Spleen (tissue), 11 donors: ENCODE measurements at regions not wholly inside any gene's neighbourhood (a gene's known extent, or its start where the extent isn't known, plus 50 kb on each side); places are given as distances from the start of the nearest gene placed in this dataset.

Experiments used
- DNase-seq: peaks from one replicate; pipeline ENCODE4 v3.0.0-alpha.2; 2020
- H3K27ac ChIP-seq, 8 donors: fragments of 200-600 bp; sonication (generic) in 7 of 8; 1 replicate in 4 of 8; 2 replicates in 4 of 8; pipeline versions ENCODE4 v1.5.0 to v1.8.0; 2016 to 2021; ENCODE audit warnings: inconsistent platforms in 4 of 8, mild to moderate bottlenecking in 4 of 8, moderate library complexity in 1 of 8
- H3K27me3 ChIP-seq, 7 donors: fragments of 200-600 bp; sonication (generic) in 6 of 7; replicated peaks in 1 of 7; 1 replicate in 4 of 7; 2 replicates in 3 of 7; pipeline versions ENCODE4 v1.5.0 to v1.8.0; 2016 to 2021; ENCODE audit warnings: inconsistent platforms in 3 of 7, mild to moderate bottlenecking in 1 of 7
- H3K36me3 ChIP-seq, 6 donors: fragments of 200-600 bp; sonication (generic) in 5 of 6; 1 replicate in 4 of 6; 2 replicates in 2 of 6; pipeline versions ENCODE4 v1.5.0 to v1.8.0; 2016 to 2021; ENCODE audit warnings: inconsistent platforms in 2 of 6
- H3K4me1 ChIP-seq, 6 donors: fragments of 200-600 bp; sonication (generic) in 5 of 6; 1 replicate in 3 of 6; 2 replicates in 3 of 6; pipeline versions ENCODE4 v1.5.0 to v1.8.0; 2016 to 2021; ENCODE audit warnings: inconsistent platforms in 3 of 6
- H3K4me3 ChIP-seq, 8 donors: fragments of 200-600 bp; sonication (generic) in 7 of 8; 1 replicate in 4 of 8; 2 replicates in 4 of 8; pipeline versions ENCODE4 v1.5.0 to v1.8.0; 2016 to 2021; ENCODE audit warnings: inconsistent platforms in 4 of 8, mild to moderate bottlenecking in 4 of 8, moderate library complexity in 2 of 8
- H3K9me3 ChIP-seq, 8 donors: fragments of 200-600 bp; sonication (generic) in 7 of 8; 1 replicate in 4 of 8; 2 replicates in 4 of 8; pipeline versions ENCODE4 v1.5.0 to v1.8.0; 2016 to 2021; ENCODE audit warnings: inconsistent platforms in 4 of 8
- POLR2A ChIP-seq, 3 donors: fragments of 450-650 bp; IDR thresholded peaks; one replicate each; pipeline ENCODE4 v1.5.1; 2017; ENCODE audit warnings: antibody characterized with exemption in 3 of 3, mild to moderate bottlenecking in 1 of 3
- POLR2AphosphoS5 ChIP-seq, 3 donors: sonication (generic); formaldehyde crosslinking; IDR thresholded peaks; one replicate each; pipeline ENCODE4 v1.5.1; 2017; ENCODE audit warnings: antibody characterized with exemption in 3 of 3
- WGBS, 5 donors: extraction: QIAGEN DNeasy Blood & Tissue Kit in 3 of 5; methylation state at CpG; one replicate each; pipeline versions ENCODE4 v1.1.5 to v1.1.7; 2013 to 2018; 5-methylcytosine and 5-hydroxymethylcytosine counted together
- intact Hi-C: fragments of 100-400 bp; cut with DNase I; formaldehyde crosslinking; loops from one replicate; pipeline ENCODE4 v1.15.0; 2023; ENCODE audit warnings: low total_unique reads
- TF ChIP-seq, protein P1 (sequence below), 11 experiments: fragments of 200-600 bp in 7 of 11; fragments of 450-650 bp in 4 of 11; sonication (generic) in 4 of 11; IDR thresholded peaks in 8 of 11; conservative IDR thresholded peaks in 3 of 11; 1 replicate in 7 of 11; 2 replicates in 4 of 11; pipeline versions ENCODE4 v1.4.0 to v1.8.0; 2016 to 2021; ENCODE audit warnings: antibody characterized with exemption in 11 of 11, inconsistent platforms in 4 of 11, mild to moderate bottlenecking in 1 of 11
- donor health status: healthy with polysubstance abuse.
- donor health status: DM: no; HTN: no; CAD: no; lungs with moderate emphysema.
- donor health status: DM: no; HTN: no; CAD: no.
- donor health status: Bipolar disorder and iron deficiency.
- donor health status: healthy.
- donor health status: DM: no; HTN: no; CAD: no.
- donor health status: DM: yes; HTN: yes; CAD: no.

DNA sequence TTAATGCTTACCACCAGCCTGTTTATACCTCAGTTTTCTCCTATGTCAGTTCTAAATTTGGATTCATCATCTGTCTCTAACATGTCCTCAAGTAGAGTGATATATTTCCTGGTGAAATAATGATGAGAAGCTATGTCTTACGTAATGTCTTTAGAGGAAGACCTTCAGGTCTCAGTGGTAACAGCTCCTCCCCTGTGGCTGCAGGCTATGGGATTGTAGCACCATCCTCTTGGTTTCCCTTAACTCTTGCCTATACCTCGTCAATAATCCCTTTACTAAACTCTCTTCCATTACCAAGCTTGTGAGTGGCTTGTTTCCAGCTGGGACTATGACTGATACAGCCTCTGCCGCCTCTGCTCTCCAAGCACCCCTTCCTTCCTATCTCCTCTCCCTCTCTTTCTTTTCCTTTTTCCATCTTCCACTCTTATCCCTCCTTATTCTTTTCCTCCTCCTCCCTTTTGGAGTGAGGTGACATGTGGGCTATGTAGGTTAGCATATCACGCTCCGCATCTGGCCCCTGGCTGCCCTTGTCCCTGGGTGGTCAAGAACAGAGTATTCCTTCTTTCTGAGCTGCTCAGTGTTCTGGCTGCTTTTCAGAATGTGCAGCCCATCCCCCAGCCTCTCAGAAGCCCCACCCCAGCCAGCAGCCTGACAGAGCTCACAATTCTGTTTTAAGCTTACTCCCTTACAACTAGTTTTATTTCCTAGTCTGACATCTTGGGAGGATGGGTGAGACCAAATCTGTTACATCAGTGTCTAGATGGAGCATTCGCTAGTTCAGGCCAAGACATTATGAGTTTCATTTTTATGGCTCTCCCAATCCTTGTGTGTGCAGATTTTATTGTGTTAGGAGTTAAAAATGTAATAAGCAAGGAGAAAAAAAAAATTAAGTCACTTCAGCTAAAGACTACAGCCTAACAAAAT is 75.0 kb upstream of the RNU6-1 start:
- no peak overlapping the region for H3K4me3 ChIP-seq
- H3K27me3 ChIP-seq, result no peaks in the 10 kb centered on the region
- H3K4me1 ChIP-seq, result peaks cover 0 to 7% (median 0%) of the 10 kb centered on the region in 6 donors
- intact Hi-C loops, result no loop called here
- peaks cover 2 to 34% (median 25%) of the 10 kb centered on the region in 8 donors for H3K9me3 ChIP-seq
- 65 to 76% (median 73%) methylated on average over 6 of the region's 6 CpGs for WGBS, 5 donors
- H3K27ac ChIP-seq, result peak overlapping the region in 6 of 8 donors; percentile 16 to 62 (median 36)
- no peak for DNase-seq
- no peaks in the 10 kb centered on the region for H3K36me3 ChIP-seq
- TF ChIP-seq POLR2AphosphoS5 (IDR thresholded peaks at IDR 0.05) (no peak), POLR2A (IDR thresholded peaks at IDR 0.05) (no peak)
- TF ChIP-seq, protein P1, sequence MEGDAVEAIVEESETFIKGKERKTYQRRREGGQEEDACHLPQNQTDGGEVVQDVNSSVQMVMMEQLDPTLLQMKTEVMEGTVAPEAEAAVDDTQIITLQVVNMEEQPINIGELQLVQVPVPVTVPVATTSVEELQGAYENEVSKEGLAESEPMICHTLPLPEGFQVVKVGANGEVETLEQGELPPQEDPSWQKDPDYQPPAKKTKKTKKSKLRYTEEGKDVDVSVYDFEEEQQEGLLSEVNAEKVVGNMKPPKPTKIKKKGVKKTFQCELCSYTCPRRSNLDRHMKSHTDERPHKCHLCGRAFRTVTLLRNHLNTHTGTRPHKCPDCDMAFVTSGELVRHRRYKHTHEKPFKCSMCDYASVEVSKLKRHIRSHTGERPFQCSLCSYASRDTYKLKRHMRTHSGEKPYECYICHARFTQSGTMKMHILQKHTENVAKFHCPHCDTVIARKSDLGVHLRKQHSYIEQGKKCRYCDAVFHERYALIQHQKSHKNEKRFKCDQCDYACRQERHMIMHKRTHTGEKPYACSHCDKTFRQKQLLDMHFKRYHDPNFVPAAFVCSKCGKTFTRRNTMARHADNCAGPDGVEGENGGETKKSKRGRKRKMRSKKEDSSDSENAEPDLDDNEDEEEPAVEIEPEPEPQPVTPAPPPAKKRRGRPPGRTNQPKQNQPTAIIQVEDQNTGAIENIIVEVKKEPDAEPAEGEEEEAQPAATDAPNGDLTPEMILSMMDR (IDR thresholded peaks at IDR 0.05 in 8 of 11, conservative IDR thresholded peaks at IDR 0.05 in 3 of 11), result no peak

- Histone ChIP-seq H3K9me3 (peaks cover 0 to 27% (median 17%) of the 10 kb centered on the region in 8 donors), H3K27ac (peak overlapping the region in 6 of 8 donors; percentile 16 to 62 (median 36)), H3K4me3 (no peak overlapping the region), H3K27me3 (no peaks in the 10 kb centered on the region), H3K4me1 (peaks cover 0 to 7% (median 0%) of the 10 kb centered on the region in 6 donors), H3K36me3 (no peaks in the 10 kb centered on the region)
- no peak for DNase-seq
- TF ChIP-seq, protein P1 (IDR thresholded peaks at IDR 0.05 in 8 of 11, conservative IDR thresholded peaks at IDR 0.05 in 3 of 11), result no peak
- no peak for TF ChIP-seq POLR2AphosphoS5 (IDR thresholded peaks at IDR 0.05)
- no peak for TF ChIP-seq POLR2A (IDR thresholded peaks at IDR 0.05)
- intact Hi-C loops, result no loop called here
- 71 to 84% (median 76%) methylated on average over 7 of the region's 7 CpGs for WGBS, 5 donors
Measured at GRCh38 chr15:67915461-67916374, 75.9 kb upstream of the RNU6-1 start.

- no peak for DNase-seq
- 47 to 51% (median 50%) methylated on average over 2 of the region's 2 CpGs for WGBS, 5 donors
- no peaks in the 10 kb centered on the region for H3K27me3 ChIP-seq
- peaks cover 0 to 5% (median 0%) of the 10 kb centered on the region in 6 donors for H3K4me1 ChIP-seq
- H3K4me3 ChIP-seq, result no peak overlapping the region
- TF ChIP-seq POLR2AphosphoS5 (IDR thresholded peaks at IDR 0.05), result no peak
- intact Hi-C loops, result no loop called here
- peaks cover 0 to 22% (median 17%) of the 10 kb centered on the region in 8 donors for H3K9me3 ChIP-seq
- no peak overlapping the region for H3K27ac ChIP-seq
- no peaks in the 10 kb centered on the region for H3K36me3 ChIP-seq
Measured at GRCh38 chr15:67916565-67916964, 76.7 kb upstream of the RNU6-1 start.

- Histone ChIP-seq H3K27ac (no peak overlapping the region), H3K9me3 (peaks cover 0 to 22% (median 17%) of the 10 kb centered on the region in 8 donors), H3K36me3 (no peaks in the 10 kb centered on the region), H3K4me3 (no peak overlapping the region), H3K27me3 (no peaks in the 10 kb centered on the region), H3K4me1 (no peaks in the 10 kb centered on the region)
- WGBS, 5 donors, result 93 to 97% (median 95%) methylated on average over 4 of the region's 4 CpGs
- DNase-seq, result no peak
- intact Hi-C loops, result no loop called here
- no peak for TF ChIP-seq POLR2A (IDR thresholded peaks at IDR 0.05)
Measured at GRCh38 chr15:67917037-67917436, 77.2 kb upstream of the RNU6-1 start.
